Hepatocyte (in vitro differentiated cells): ENCODE measurements at regions not wholly inside any gene's neighbourhood (a gene's known extent, or its start where the extent isn't known, plus 50 kb on each side); places are given as distances from the start of the nearest gene placed in this dataset.
"Not testable (repeated sequence)": the region's sequence is repeated elsewhere in the genome, so short reads cannot be mapped to it uniquely, and the experiment has no call there.

Source experiments
- DNase-seq: peaks from one replicate; pipeline ENCODE4 v3.0.0-alpha.2; 2016; ENCODE audit warnings: low spot score
- H2AFZ ChIP-seq: fragments of 200-600 bp; sonication (generic); 2 replicates; pipeline ENCODE4 v1.6.0; 2016; ENCODE audit warnings: antibody characterized with exemption, mild to moderate bottlenecking
- H3K27ac ChIP-seq: fragments of 200-600 bp; sonication (generic); 2 replicates; pipeline ENCODE4 v1.5.1; 2016; ENCODE audit warnings: mild to moderate bottlenecking
- H3K27me3 ChIP-seq: fragments of 200-600 bp; sonication (generic); 2 replicates; pipeline ENCODE4 v1.6.1; 2016
- H3K36me3 ChIP-seq: fragments of 200-600 bp; sonication (generic); replicated peaks from 2 replicates; pipeline ENCODE4 v1.5.1; 2016; ENCODE audit warnings: low read depth; ENCODE audit not compliant: insufficient read depth
- H3K4me1 ChIP-seq: fragments of 200-600 bp; sonication (generic); 2 replicates; pipeline ENCODE4 v1.5.1; 2016; ENCODE audit warnings: mild to moderate bottlenecking, moderate library complexity; ENCODE audit not compliant: insufficient read depth
- H3K4me2 ChIP-seq: fragments of 200-600 bp; sonication (generic); 2 replicates; pipeline ENCODE4 v1.6.0; 2016
- H3K4me3 ChIP-seq: fragments of 200-600 bp; sonication (generic); 2 replicates; pipeline ENCODE4 v1.5.1; 2016; ENCODE audit warnings: mild to moderate bottlenecking
- H3K79me2 ChIP-seq: fragments of 200-600 bp; sonication (generic); 2 replicates; pipeline ENCODE4 v1.6.0; 2017; ENCODE audit warnings: mild to moderate bottlenecking
- H3K9me2 ChIP-seq: fragments of 200-600 bp; sonication (generic); replicated peaks from 2 replicates; pipeline ENCODE4 v1.6.0; 2017; ENCODE audit warnings: mild to moderate bottlenecking; ENCODE audit not compliant: insufficient read depth
- H3K9me3 ChIP-seq: fragments of 200-600 bp; sonication (generic); 2 replicates; pipeline ENCODE4 v1.5.1; 2016; ENCODE audit warnings: low read depth, mild to moderate bottlenecking
- H4K20me1 ChIP-seq: fragments of 200-600 bp; sonication (generic); 2 replicates; pipeline ENCODE4 v1.6.0; 2016; ENCODE audit warnings: mild to moderate bottlenecking; ENCODE audit not compliant: insufficient read depth, poor library complexity, severe bottlenecking
- EZH2 ChIP-seq: fragments of 200-600 bp; sonication (generic); IDR thresholded peaks from 2 replicates; pipeline ENCODE4 v1.6.1; 2016; ENCODE audit warnings: antibody characterized with exemption, mild to moderate bottlenecking, borderline replicate concordance
- EZH2phosphoT487 ChIP-seq: fragments of 200-600 bp; sonication (generic); IDR thresholded peaks from one replicate; pipeline ENCODE4 v1.6.1; 2018; ENCODE audit warnings: antibody characterized with exemption, mild to moderate bottlenecking, low read depth, moderate library complexity; ENCODE audit not compliant: unreplicated experiment, severe bottlenecking
- WGBS: methylation state at CpG from one replicate; pipeline ENCODE4 v1.1.6; 2016; ENCODE audit warnings: low lambda C conversion rate; ENCODE audit errors: missing lambda C conversion rate; 5-methylcytosine and 5-hydroxymethylcytosine counted together
- TF ChIP-seq, protein P1 (sequence below): fragments of 200-600 bp; sonication (generic); IDR thresholded peaks from 2 replicates; pipeline ENCODE4 v1.5.1; 2016; ENCODE audit warnings: antibody characterized with exemption, mild to moderate bottlenecking; ENCODE audit not compliant: poor library complexity

DNA sequence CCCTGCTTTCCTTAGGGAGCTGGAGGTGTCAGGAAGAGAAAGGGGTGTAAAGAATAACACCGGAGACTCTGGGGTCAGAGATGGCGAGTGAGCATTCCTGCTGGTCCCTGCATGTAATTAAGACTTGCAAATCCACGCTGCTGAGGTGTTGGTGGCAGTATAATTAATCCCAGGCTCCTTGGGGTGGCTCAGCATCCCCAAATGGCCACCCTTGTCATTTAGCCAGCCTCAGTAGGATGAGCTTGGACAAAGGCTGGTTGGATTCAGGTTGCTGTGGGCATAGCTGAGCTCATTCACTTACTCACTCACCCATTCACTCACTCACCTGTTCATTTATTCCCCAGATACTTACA is 174.4 kb upstream of the RPH3A start:
- H3K27ac ChIP-seq: no peak overlapping the region
- H3K4me3 ChIP-seq: no peak overlapping the region
- no peak overlapping the region for H3K4me2 ChIP-seq
- DNase-seq: no peak
- no peaks in the 10 kb centered on the region for H3K36me3 ChIP-seq
- H4K20me1 ChIP-seq: no peaks in the 10 kb centered on the region
- no peaks in the 10 kb centered on the region for H3K9me2 ChIP-seq
- 16% methylated on average over 3 of the region's 3 CpGs for WGBS
- H3K79me2 ChIP-seq: no peaks in the 10 kb centered on the region
- TF ChIP-seq, protein P1, sequence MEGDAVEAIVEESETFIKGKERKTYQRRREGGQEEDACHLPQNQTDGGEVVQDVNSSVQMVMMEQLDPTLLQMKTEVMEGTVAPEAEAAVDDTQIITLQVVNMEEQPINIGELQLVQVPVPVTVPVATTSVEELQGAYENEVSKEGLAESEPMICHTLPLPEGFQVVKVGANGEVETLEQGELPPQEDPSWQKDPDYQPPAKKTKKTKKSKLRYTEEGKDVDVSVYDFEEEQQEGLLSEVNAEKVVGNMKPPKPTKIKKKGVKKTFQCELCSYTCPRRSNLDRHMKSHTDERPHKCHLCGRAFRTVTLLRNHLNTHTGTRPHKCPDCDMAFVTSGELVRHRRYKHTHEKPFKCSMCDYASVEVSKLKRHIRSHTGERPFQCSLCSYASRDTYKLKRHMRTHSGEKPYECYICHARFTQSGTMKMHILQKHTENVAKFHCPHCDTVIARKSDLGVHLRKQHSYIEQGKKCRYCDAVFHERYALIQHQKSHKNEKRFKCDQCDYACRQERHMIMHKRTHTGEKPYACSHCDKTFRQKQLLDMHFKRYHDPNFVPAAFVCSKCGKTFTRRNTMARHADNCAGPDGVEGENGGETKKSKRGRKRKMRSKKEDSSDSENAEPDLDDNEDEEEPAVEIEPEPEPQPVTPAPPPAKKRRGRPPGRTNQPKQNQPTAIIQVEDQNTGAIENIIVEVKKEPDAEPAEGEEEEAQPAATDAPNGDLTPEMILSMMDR: no peak
- TF ChIP-seq EZH2phosphoT487 (no peak), EZH2 (no peak)
- peaks cover 14% of the 10 kb centered on the region for H3K27me3 ChIP-seq
- no peaks in the 10 kb centered on the region for H3K9me3 ChIP-seq
- no peak overlapping the region for H2AFZ ChIP-seq
- no peaks in the 10 kb centered on the region for H3K4me1 ChIP-seq

DNA sequence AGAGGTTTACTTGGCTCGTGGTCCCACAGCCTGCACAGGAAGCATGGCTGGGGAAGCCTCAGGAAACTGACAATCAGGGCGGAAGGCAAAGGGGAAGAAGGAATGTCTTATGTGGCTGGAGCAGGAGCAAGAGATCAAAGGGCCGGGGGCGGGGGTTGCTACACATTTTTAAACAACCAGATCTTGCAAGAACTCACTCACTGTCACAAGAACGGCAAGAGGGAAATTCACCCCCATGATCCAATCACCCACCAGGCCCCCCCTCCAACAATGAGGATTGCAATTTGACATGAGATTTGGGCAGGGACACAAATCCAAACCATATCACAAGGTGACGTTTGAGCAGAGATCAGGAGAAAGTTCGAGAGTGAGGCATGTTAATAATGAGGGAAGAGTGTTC is 163.7 kb upstream of the RPH3A start:
- Histone ChIP-seq H3K4me1 (no peaks in the 10 kb centered on the region), H3K4me3 (no peak overlapping the region), H3K79me2 (no peaks in the 10 kb centered on the region), H3K27ac (no peak overlapping the region), H3K4me2 (no peak overlapping the region), H3K9me3 (no peaks in the 10 kb centered on the region), H2AFZ (no peak overlapping the region), H3K9me2 (no peaks in the 10 kb centered on the region), H3K36me3 (no peaks in the 10 kb centered on the region), H3K27me3 (no peaks in the 10 kb centered on the region), H4K20me1 (no peaks in the 10 kb centered on the region)
- no peak for DNase-seq
- WGBS: 65% methylated on average over 6 of the region's 7 CpGs
- TF ChIP-seq, protein P1: no peak
- TF ChIP-seq EZH2phosphoT487: no peak
- TF ChIP-seq EZH2: no peak

DNA sequence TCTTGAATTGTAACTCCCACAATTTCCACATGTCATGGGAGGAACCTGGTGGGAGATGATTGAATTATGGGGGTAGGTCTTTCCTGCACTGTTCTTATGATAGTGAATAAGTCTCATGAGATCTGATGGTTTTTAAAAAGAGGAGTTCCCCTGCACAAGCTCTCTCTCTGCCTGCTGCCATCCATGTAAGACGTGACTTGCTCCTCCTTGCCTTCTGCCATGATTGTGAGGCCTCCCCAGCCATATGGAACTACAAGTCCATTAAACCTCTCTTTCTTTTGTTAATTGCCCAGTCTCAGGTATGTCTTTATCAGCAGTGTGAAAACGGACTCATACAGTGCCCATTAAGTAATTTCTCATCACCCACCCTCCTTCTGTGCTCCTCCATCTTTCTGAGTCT is 159.6 kb upstream of the RPH3A start:
- not testable (repeated sequence) for DNase-seq, H2AFZ ChIP-seq, H3K4me1 ChIP-seq, H3K9me3 ChIP-seq, H3K27ac ChIP-seq, H3K79me2 ChIP-seq, H3K9me2 ChIP-seq, H3K27me3 ChIP-seq, H3K36me3 ChIP-seq, H3K4me3 ChIP-seq, H3K4me2 ChIP-seq, H4K20me1 ChIP-seq
- WGBS: 73% methylated on average over 2 of the region's 2 CpGs

DNA sequence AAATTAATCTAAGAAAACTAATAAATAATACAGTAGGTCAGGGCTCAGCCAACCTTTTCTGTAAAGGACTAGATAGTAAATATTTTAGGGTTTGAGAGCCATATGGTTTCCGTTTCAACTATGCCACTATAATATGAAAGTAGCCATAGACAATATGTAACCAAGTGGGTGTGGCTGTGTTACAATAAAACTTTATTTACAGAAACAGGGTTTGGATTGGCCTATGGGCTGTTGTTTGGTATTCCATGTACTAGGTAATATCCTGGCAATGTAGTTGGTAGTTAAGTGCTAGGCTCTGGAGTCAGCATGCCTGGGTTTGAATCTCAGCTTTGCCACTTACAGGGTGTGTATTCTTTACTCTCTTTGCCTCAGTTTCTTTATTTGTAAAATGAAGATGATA is 156.5 kb upstream of the RPH3A start:
- Histone ChIP-seq H3K79me2 (no peaks in the 10 kb centered on the region), H3K9me2 (no peaks in the 10 kb centered on the region), H3K4me2 (no peak overlapping the region), H3K9me3 (no peaks in the 10 kb centered on the region), H3K4me1 (no peaks in the 10 kb centered on the region), H2AFZ (no peak overlapping the region), H3K27ac (no peak overlapping the region), H3K36me3 (no peaks in the 10 kb centered on the region), H3K27me3 (no peaks in the 10 kb centered on the region), H4K20me1 (no peaks in the 10 kb centered on the region), H3K4me3 (no peak overlapping the region)
- TF ChIP-seq, protein P1: no peak
- DNase-seq: no peak
- WGBS: 97% methylated on average over 1 of the region's 1 CpG
